ENCODE measurements at regions not wholly inside any gene's neighbourhood (a gene's known extent, or its start where the extent isn't known, plus 50 kb on each side); places are given as distances from the start of the nearest gene placed in this dataset.

GRCh38 chr6:157756708-157757429 lies 66.2 kb upstream of the SNX9 start:
- DNase-seq, result peak; percentile 82 to 86

- DNase-seq, result peak; percentile 48 to 57
Measured at GRCh38 chr6:157757430-157758403, 65.3 kb upstream of the SNX9 start.

- DNase-seq, result no peak
Measured at GRCh38 chr6:157758516-157759023, 64.5 kb upstream of the SNX9 start.

- DNase-seq, result no peak
Measured at GRCh38 chr6:157759028-157759427, 64.0 kb upstream of the SNX9 start.

GRCh38 chr6:157760137-157760536 lies 62.9 kb upstream of the SNX9 start:
- DNase-seq, result no peak

- DNase-seq, result peak; percentile 64 to 70
Measured at GRCh38 chr6:157760589-157761330, 62.3 kb upstream of the SNX9 start.

- peak; percentile 39 to 53 for DNase-seq
Measured at GRCh38 chr6:157761331-157761921, 61.6 kb upstream of the SNX9 start.

GRCh38 chr6:157761926-157762325 lies 61.1 kb upstream of the SNX9 start:
- DNase-seq, result no peak

- peak; percentile 30 to 41 for DNase-seq
Measured at GRCh38 chr6:157762636-157763035, 60.4 kb upstream of the SNX9 start.

GRCh38 chr6:157763129-157763903 lies 59.7 kb upstream of the SNX9 start:
- DNase-seq, result peak; percentile 73 to 79

- no peak for DNase-seq
Measured at GRCh38 chr6:157763904-157764177, 59.2 kb upstream of the SNX9 start.

- peak; percentile 99 for DNase-seq
Measured at GRCh38 chr6:157764178-157765068, 58.6 kb upstream of the SNX9 start.

- DNase-seq, result peak in 1 of 2 donors; percentile 21
Measured at GRCh38 chr6:157766901-157767774, 55.9 kb upstream of the SNX9 start.

GRCh38 chr6:157767775-157768156 lies 55.3 kb upstream of the SNX9 start:
- DNase-seq, result no peak

- DNase-seq, result peak; percentile 66 to 77
Measured at GRCh38 chr6:157768304-157768703, 54.7 kb upstream of the SNX9 start.

GRCh38 chr6:157768863-157769551 lies 54.0 kb upstream of the SNX9 start:
- no peak for DNase-seq

GRCh38 chr6:157769776-157770426 lies 53.1 kb upstream of the SNX9 start:
- DNase-seq, result no peak

GRCh38 chr6:157770946-157771345 lies 52.1 kb upstream of the SNX9 start:
- DNase-seq, result no peak

Measured in inflammatory macrophage (primary cell).